Neural cell (in vitro differentiated cells): ENCODE measurements at regions not wholly inside any gene's neighbourhood (a gene's known extent, or its start where the extent isn't known, plus 50 kb on each side); places are given as distances from the start of the nearest gene placed in this dataset.

Experiments used
- CTCF ChIP-seq: fragments of 450-650 bp; IDR thresholded peaks from 2 replicates; pipeline ENCODE4 v1.5.1; 2014; ENCODE audit warnings: antibody characterized with exemption, mild to moderate bottlenecking, moderate library complexity; ENCODE audit not compliant: poor library complexity, severe bottlenecking
- EZH2 ChIP-seq: fragments of 200-600, 300-800 bp; shearing (Covaris generic), sonication (generic); IDR thresholded peaks from 2 replicates; pipeline ENCODE4 v1.6.1; 2014; ENCODE audit warnings: antibody characterized with exemption, low read length, borderline replicate concordance, mild to moderate bottlenecking; ENCODE audit not compliant: insufficient read depth, poor library complexity, severe bottlenecking

GRCh38 chrX:127702527-127702926 is 349.7 kb downstream of the ACTRT1 start:
- TF ChIP-seq CTCF (no peak), EZH2 (no peak)
